Suprapubic skin (tissue), 3 donors: ENCODE measurements at regions not wholly inside any gene's neighbourhood (a gene's known extent, or its start where the extent isn't known, plus 50 kb on each side); places are given as distances from the start of the nearest gene placed in this dataset.

Experiments used
- EP300 ChIP-seq: sonication (generic); formaldehyde crosslinking; IDR thresholded peaks from one replicate; pipeline ENCODE4 v1.6.1; 2017; ENCODE audit warnings: antibody characterized with exemption
- POLR2A ChIP-seq, 2 donors: fragments of 450-650 bp; IDR thresholded peaks; one replicate each; pipeline ENCODE4 v1.6.1; 2017; ENCODE audit warnings: antibody characterized with exemption in 2 of 2, mild to moderate bottlenecking in 2 of 2, moderate library complexity in 2 of 2
- TF ChIP-seq, protein P1 (sequence below), 2 donors: fragments of 200-600 bp in 1 of 2; fragments of 450-650 bp in 1 of 2; sonication (generic) in 1 of 2; IDR thresholded peaks; one replicate each; pipeline ENCODE4 v1.5.1; 2016 to 2019; ENCODE audit warnings: antibody characterized with exemption in 2 of 2, mild to moderate bottlenecking in 1 of 2, moderate library complexity in 1 of 2

GRCh38 chr3:147890114-147890513 is 480.9 kb downstream of the ZIC1 start:
- TF ChIP-seq POLR2A (IDR thresholded peaks at IDR 0.05) (no peak), EP300 (no peak)
- TF ChIP-seq, protein P1, sequence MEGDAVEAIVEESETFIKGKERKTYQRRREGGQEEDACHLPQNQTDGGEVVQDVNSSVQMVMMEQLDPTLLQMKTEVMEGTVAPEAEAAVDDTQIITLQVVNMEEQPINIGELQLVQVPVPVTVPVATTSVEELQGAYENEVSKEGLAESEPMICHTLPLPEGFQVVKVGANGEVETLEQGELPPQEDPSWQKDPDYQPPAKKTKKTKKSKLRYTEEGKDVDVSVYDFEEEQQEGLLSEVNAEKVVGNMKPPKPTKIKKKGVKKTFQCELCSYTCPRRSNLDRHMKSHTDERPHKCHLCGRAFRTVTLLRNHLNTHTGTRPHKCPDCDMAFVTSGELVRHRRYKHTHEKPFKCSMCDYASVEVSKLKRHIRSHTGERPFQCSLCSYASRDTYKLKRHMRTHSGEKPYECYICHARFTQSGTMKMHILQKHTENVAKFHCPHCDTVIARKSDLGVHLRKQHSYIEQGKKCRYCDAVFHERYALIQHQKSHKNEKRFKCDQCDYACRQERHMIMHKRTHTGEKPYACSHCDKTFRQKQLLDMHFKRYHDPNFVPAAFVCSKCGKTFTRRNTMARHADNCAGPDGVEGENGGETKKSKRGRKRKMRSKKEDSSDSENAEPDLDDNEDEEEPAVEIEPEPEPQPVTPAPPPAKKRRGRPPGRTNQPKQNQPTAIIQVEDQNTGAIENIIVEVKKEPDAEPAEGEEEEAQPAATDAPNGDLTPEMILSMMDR (IDR thresholded peaks at IDR 0.05): no peak
